Astrocyte (in vitro differentiated cells and primary cell): ENCODE measurements at regions not wholly inside any gene's neighbourhood (a gene's known extent, or its start where the extent isn't known, plus 50 kb on each side); places are given as distances from the start of the nearest gene placed in this dataset.

Experiments used
- DNase-seq: peaks from one replicate; pipeline ENCODE4 v3.0.0-alpha.2; 2010; ENCODE audit warnings: low read depth
- FAIRE-seq: peaks from 2 replicates; lab custom pipeline; 2011; peaks lifted over from hg19 to GRCh38; lab: Jason Lieb, UNC
- H2AFZ ChIP-seq: 2 replicates; pipeline ENCODE4 v1.6.0; 2012; ENCODE audit warnings: low read depth, low read length, inconsistent platforms
- H3K27ac ChIP-seq: 2 replicates; pipeline ENCODE4 v1.5.1; 2011; ENCODE audit warnings: low read depth, low read length, inconsistent platforms
- H3K27me3 ChIP-seq: 2 replicates; pipeline ENCODE4 v1.6.0; 2011; ENCODE audit warnings: low read length, inconsistent platforms; ENCODE audit not compliant: insufficient read depth
- H3K36me3 ChIP-seq: 2 replicates; pipeline ENCODE4 v1.5.1; 2011; ENCODE audit warnings: low read length, inconsistent platforms; ENCODE audit not compliant: insufficient read depth
- H3K4me1 ChIP-seq: 2 replicates; pipeline ENCODE4 v1.5.1; 2011; ENCODE audit warnings: low read length, inconsistent platforms; ENCODE audit not compliant: insufficient read depth
- H3K4me2 ChIP-seq: 2 replicates; pipeline ENCODE4 v1.6.0; 2012; ENCODE audit warnings: low read length, inconsistent platforms
- H3K4me3 ChIP-seq: 2 replicates; pipeline ENCODE4 v1.5.1; 2011; ENCODE audit warnings: low read depth, mild to moderate bottlenecking, low read length, inconsistent platforms; ENCODE audit not compliant: insufficient read depth
- H3K79me2 ChIP-seq: 2 replicates; pipeline ENCODE4 v1.6.0; 2012; ENCODE audit warnings: mild to moderate bottlenecking, low read length, inconsistent platforms; ENCODE audit not compliant: insufficient read depth
- H3K9ac ChIP-seq: 2 replicates; pipeline ENCODE4 v1.6.0; 2012; ENCODE audit warnings: mild to moderate bottlenecking, low read length, inconsistent platforms
- H3K9me3 ChIP-seq: 2 replicates; pipeline ENCODE4 v1.5.1; 2012; ENCODE audit warnings: low read depth, mild to moderate bottlenecking, low read length, inconsistent platforms; ENCODE audit not compliant: insufficient read depth
- H4K20me1 ChIP-seq: 2 replicates; pipeline ENCODE4 v1.6.0; 2012; ENCODE audit warnings: low read length, inconsistent platforms; ENCODE audit not compliant: insufficient read depth
- H3K27ac Mint-ChIP-seq: one replicate; pipeline ENCODE4 v1.8.0; 2021; ENCODE audit warnings: mild to moderate bottlenecking, mixed read lengths; ENCODE audit not compliant: unreplicated experiment
- H3K27me3 Mint-ChIP-seq: one replicate; pipeline ENCODE4 v1.8.0; 2021; ENCODE audit warnings: low read depth, mixed read lengths; ENCODE audit not compliant: unreplicated experiment
- H3K36me3 Mint-ChIP-seq: one replicate; pipeline ENCODE4 v1.8.0; 2021; ENCODE audit warnings: low read depth, mixed read lengths; ENCODE audit not compliant: unreplicated experiment
- H3K4me1 Mint-ChIP-seq: one replicate; pipeline ENCODE4 v1.8.0; 2021; ENCODE audit warnings: low read depth, mixed read lengths; ENCODE audit not compliant: unreplicated experiment
- H3K4me3 Mint-ChIP-seq: one replicate; pipeline ENCODE4 v1.8.0; 2021; ENCODE audit warnings: mild to moderate bottlenecking, moderate library complexity, mixed read lengths; ENCODE audit not compliant: unreplicated experiment
- H3K9me3 Mint-ChIP-seq: one replicate; pipeline ENCODE4 v1.8.0; 2021; ENCODE audit warnings: mild to moderate bottlenecking, mixed read lengths; ENCODE audit not compliant: unreplicated experiment
- EZH2 ChIP-seq: IDR thresholded peaks from 2 replicates; pipeline ENCODE4 v1.6.1; 2012; ENCODE audit warnings: mild to moderate bottlenecking, low read length, inconsistent platforms; ENCODE audit not compliant: insufficient read depth
- TF ChIP-seq, protein P1 (sequence below): IDR thresholded peaks from 2 replicates; pipeline ENCODE4 v1.5.1; 2011; ENCODE audit warnings: low read depth, mild to moderate bottlenecking, inconsistent platforms, low read length, moderate library complexity; ENCODE audit not compliant: insufficient read depth

GRCh38 chr4:11628093-11628725, 199.5 kb upstream of the HS3ST1 start:
- Mint-ChIP-seq H3K27ac (peak overlapping the region; percentile 8), H3K36me3 (no peaks in the 10 kb centered on the region), H3K4me1 (peaks cover 10% of the 10 kb centered on the region), H3K9me3 (peaks cover 1% of the 10 kb centered on the region), H3K4me3 (no peak overlapping the region), H3K27me3 (peaks cover 1% of the 10 kb centered on the region)
- no peaks in the 10 kb centered on the region for H3K4me1 ChIP-seq
- no peak for TF ChIP-seq EZH2
- TF ChIP-seq, protein P1, sequence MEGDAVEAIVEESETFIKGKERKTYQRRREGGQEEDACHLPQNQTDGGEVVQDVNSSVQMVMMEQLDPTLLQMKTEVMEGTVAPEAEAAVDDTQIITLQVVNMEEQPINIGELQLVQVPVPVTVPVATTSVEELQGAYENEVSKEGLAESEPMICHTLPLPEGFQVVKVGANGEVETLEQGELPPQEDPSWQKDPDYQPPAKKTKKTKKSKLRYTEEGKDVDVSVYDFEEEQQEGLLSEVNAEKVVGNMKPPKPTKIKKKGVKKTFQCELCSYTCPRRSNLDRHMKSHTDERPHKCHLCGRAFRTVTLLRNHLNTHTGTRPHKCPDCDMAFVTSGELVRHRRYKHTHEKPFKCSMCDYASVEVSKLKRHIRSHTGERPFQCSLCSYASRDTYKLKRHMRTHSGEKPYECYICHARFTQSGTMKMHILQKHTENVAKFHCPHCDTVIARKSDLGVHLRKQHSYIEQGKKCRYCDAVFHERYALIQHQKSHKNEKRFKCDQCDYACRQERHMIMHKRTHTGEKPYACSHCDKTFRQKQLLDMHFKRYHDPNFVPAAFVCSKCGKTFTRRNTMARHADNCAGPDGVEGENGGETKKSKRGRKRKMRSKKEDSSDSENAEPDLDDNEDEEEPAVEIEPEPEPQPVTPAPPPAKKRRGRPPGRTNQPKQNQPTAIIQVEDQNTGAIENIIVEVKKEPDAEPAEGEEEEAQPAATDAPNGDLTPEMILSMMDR: no peak
- peak overlapping the region; percentile 16 for H3K27ac ChIP-seq
- no peaks in the 10 kb centered on the region for H3K27me3 ChIP-seq
- H4K20me1 ChIP-seq: no peaks in the 10 kb centered on the region
- no peak overlapping the region for H3K9ac ChIP-seq
- no peak for FAIRE-seq
- H3K4me3 ChIP-seq: no peak overlapping the region
- no peaks in the 10 kb centered on the region for H3K36me3 ChIP-seq
- H2AFZ ChIP-seq: no peak overlapping the region
- H3K9me3 ChIP-seq: no peaks in the 10 kb centered on the region
- no peaks in the 10 kb centered on the region for H3K79me2 ChIP-seq
- peak; percentile 39 for DNase-seq
- H3K4me2 ChIP-seq: peak overlapping the region; percentile 15

DNA sequence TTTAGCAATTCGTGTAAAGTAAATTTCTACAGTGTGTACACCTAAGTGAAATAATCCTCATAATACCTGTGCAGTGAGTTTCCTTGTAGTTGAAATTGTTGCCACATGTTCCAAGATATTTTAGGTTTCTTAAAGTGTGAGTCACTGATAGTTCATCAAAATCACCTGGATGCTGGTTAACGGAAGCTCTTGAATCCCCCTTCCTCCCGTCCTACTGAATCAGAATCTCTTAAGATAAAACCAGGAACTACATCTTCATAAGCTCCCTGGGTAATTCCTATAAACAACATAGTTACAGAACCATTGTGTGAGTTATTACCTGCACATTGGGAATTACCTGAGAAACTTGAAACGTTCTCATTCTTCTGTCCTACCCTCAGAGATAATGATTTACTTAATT, 197.4 kb upstream of the HS3ST1 start:
- Histone ChIP-seq H3K36me3 (no peaks in the 10 kb centered on the region), H3K4me3 (no peak overlapping the region), H4K20me1 (no peaks in the 10 kb centered on the region), H3K4me2 (no peak overlapping the region), H3K9me3 (no peaks in the 10 kb centered on the region), H3K27ac (no peak overlapping the region), H2AFZ (no peak overlapping the region), H3K4me1 (no peaks in the 10 kb centered on the region), H3K79me2 (no peaks in the 10 kb centered on the region), H3K9ac (no peak overlapping the region), H3K27me3 (no peaks in the 10 kb centered on the region)
- DNase-seq (no peak), FAIRE-seq (no peak)
- no peak overlapping the region for H3K27ac Mint-ChIP-seq
- TF ChIP-seq, protein P1: no peak
- TF ChIP-seq EZH2: no peak
- peaks cover 3% of the 10 kb centered on the region for H3K27me3 Mint-ChIP-seq
- H3K4me3 Mint-ChIP-seq: no peak overlapping the region
- peaks cover 10% of the 10 kb centered on the region for H3K4me1 Mint-ChIP-seq
- H3K9me3 Mint-ChIP-seq: peaks cover 1% of the 10 kb centered on the region
- H3K36me3 Mint-ChIP-seq: no peaks in the 10 kb centered on the region

DNA sequence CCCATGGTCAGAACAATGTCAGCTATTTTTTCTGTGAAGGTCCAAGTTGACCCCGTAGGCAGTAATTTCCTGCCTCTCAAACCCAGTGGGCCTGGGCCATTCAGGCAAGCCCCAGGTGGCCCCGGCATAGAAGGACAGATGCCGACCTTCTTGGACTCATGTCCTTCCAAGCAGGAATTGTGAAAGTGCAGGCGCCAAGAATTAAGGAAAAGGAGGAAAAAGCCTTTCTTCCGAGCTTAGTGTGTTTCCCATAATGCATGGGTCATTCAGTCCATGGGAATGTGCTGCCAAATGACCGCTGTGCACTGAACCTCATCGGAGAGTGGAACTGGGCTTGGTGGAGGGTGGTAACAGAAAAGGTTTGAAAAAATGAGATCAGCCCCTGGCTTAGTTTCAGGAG, 196.5 kb upstream of the HS3ST1 start:
- Mint-ChIP-seq H3K4me3 (peak overlapping the region; percentile 13), H3K36me3 (no peaks in the 10 kb centered on the region), H3K9me3 (peaks cover 1% of the 10 kb centered on the region), H3K4me1 (peaks cover 10% of the 10 kb centered on the region), H3K27me3 (peaks cover 4% of the 10 kb centered on the region), H3K27ac (no peak overlapping the region)
- no peak for TF ChIP-seq EZH2
- TF ChIP-seq, protein P1: no peak
- no peaks in the 10 kb centered on the region for H3K27me3 ChIP-seq
- no peak overlapping the region for H3K4me2 ChIP-seq
- no peaks in the 10 kb centered on the region for H4K20me1 ChIP-seq
- H3K4me3 ChIP-seq: no peak overlapping the region
- H3K27ac ChIP-seq: no peak overlapping the region
- no peaks in the 10 kb centered on the region for H3K79me2 ChIP-seq
- DNase-seq (no peak), FAIRE-seq (no peak)
- no peaks in the 10 kb centered on the region for H3K9me3 ChIP-seq
- no peaks in the 10 kb centered on the region for H3K36me3 ChIP-seq
- H3K4me1 ChIP-seq: no peaks in the 10 kb centered on the region
- H3K9ac ChIP-seq: no peak overlapping the region
- H2AFZ ChIP-seq: no peak overlapping the region
